SK-N-SH (cell line): ENCODE measurements at regions not wholly inside any gene's neighbourhood (a gene's known extent, or its start where the extent isn't known, plus 50 kb on each side); places are given as distances from the start of the nearest gene placed in this dataset.

ENCODE experiments used
- CTCF ChIA-PET: fragments of 300-600, 350-600 bp; formaldehyde crosslinking; extraction: SDS; loops from one replicate; lab custom pipeline; 2021; lab: Yijun Ruan, JAX
- POLR2A ChIA-PET: fragments of 350-600 bp; sonication (Branson Sonifier 250); formaldehyde crosslinking; extraction: SDS; loops from one replicate; lab custom pipeline; 2020; ENCODE audit warnings: antibody characterized with exemption, inconsistent platforms; lab: Yijun Ruan, JAX
- DNase-seq: peaks from one replicate; pipeline ENCODE4 v3.0.0; 2012
- H2AFZ ChIP-seq: fragments of 200-600 bp; sonication (generic); 2 replicates; pipeline ENCODE4 v1.8.1; 2016; ENCODE audit warnings: antibody characterized with exemption, mild to moderate bottlenecking, low read depth
- H3F3A ChIP-seq: fragments of 200-600 bp; sonication (generic); replicated peaks from 2 replicates; pipeline ENCODE3; 2016; ENCODE audit warnings: antibody characterized with exemption, mild to moderate bottlenecking; ENCODE audit not compliant: insufficient read depth
- H3K27ac ChIP-seq, 2 experiments: fragments of 200-500 bp in 1 of 2; fragments of 200-600 bp in 1 of 2; sonication (Bioruptor generic) in 1 of 2; sonication (generic), shearing (Covaris generic) in 1 of 2; 2 replicates each; pipeline versions ENCODE4 v1.5.1 to v1.6.1; 2014 to 2016; ENCODE audit warnings: low read depth in 2 of 2, inconsistent platforms in 1 of 2, low read length in 1 of 2, mild to moderate bottlenecking in 1 of 2, mixed read lengths in 1 of 2
- H3K27me3 ChIP-seq: fragments of 200-600 bp; sonication (generic), shearing (Covaris generic); 2 replicates; pipeline ENCODE4 v1.6.1; 2016; ENCODE audit warnings: mixed run types; ENCODE audit not compliant: insufficient read depth
- H3K36me3 ChIP-seq, 2 experiments: fragments of 200-500 bp in 1 of 2; fragments of 200-600 bp in 1 of 2; sonication (Bioruptor generic) in 1 of 2; sonication (generic) in 1 of 2; replicated peaks in 1 of 2; 2 replicates each; pipeline versions ENCODE3 to v1.5.1; 2014 to 2016; ENCODE audit warnings: low read length in 1 of 2, mild to moderate bottlenecking in 1 of 2; ENCODE audit not compliant: insufficient read depth in 2 of 2, control insufficient read depth in 1 of 2
- H3K4me1 ChIP-seq, 2 experiments: fragments of 200-500 bp in 1 of 2; fragments of 200-600 bp in 1 of 2; sonication (Bioruptor generic) in 1 of 2; sonication (generic), shearing (Covaris generic) in 1 of 2; 2 replicates each; pipeline versions ENCODE4 v1.5.1 to v1.6.1; 2014 to 2016; ENCODE audit warnings: low read depth in 1 of 2, low read length in 1 of 2, mixed run types in 1 of 2; ENCODE audit not compliant: insufficient read depth in 2 of 2, control insufficient read depth in 1 of 2
- H3K4me2 ChIP-seq: fragments of 200-600 bp; sonication (generic), shearing (Covaris generic); 2 replicates; pipeline ENCODE4 v1.6.1; 2017; ENCODE audit warnings: mixed run types
- H3K4me3 ChIP-seq, 2 experiments: fragments of 200-500 bp in 1 of 2; fragments of 200-600 bp in 1 of 2; sonication (Bioruptor generic) in 1 of 2; sonication (generic), shearing (Covaris generic) in 1 of 2; 2 replicates each; pipeline versions ENCODE4 v1.5.1 to v1.8.1; 2014 to 2016; ENCODE audit warnings: low read depth in 2 of 2, inconsistent platforms in 1 of 2, low read length in 1 of 2, mild to moderate bottlenecking in 1 of 2, mixed read lengths in 1 of 2, moderate library complexity in 1 of 2
- H3K79me2 ChIP-seq: fragments of 200-600 bp; sonication (generic); 2 replicates; pipeline ENCODE4 v1.8.1; 2017; ENCODE audit warnings: mild to moderate bottlenecking; ENCODE audit not compliant: insufficient read depth
- H3K9ac ChIP-seq: fragments of 200-600 bp; sonication (generic); 2 replicates; pipeline ENCODE4 v1.6.1; 2017; ENCODE audit warnings: mixed run types
- H3K9me2 ChIP-seq: fragments of 200-600 bp; sonication (generic); 2 replicates; pipeline ENCODE4 v1.6.1; 2017; ENCODE audit warnings: mixed run types
- H3K9me3 ChIP-seq: fragments of 200-600 bp; sonication (generic); 2 replicates; pipeline ENCODE4 v1.6.1; 2017; ENCODE audit warnings: mixed run types, mild to moderate bottlenecking, moderate library complexity
- H4K20me1 ChIP-seq: fragments of 200-600 bp; sonication (generic); 2 replicates; pipeline ENCODE4 v1.6.1; 2017; ENCODE audit warnings: mild to moderate bottlenecking, mixed run types; ENCODE audit not compliant: insufficient read depth
- CHD2 ChIP-seq: fragments of 150-350 bp; IDR thresholded peaks from 2 replicates; pipeline ENCODE4 v1.6.1; 2018; ENCODE audit warnings: low read length; ENCODE audit not compliant: partially characterized antibody
- ELF1 ChIP-seq: IDR thresholded peaks from 2 replicates; pipeline ENCODE4 v1.4.0; 2012
- EP300 ChIP-seq, 2 experiments: IDR thresholded peaks; 2 replicates each; pipeline versions ENCODE4 v1.4.0 to v1.6.1; 2012; ENCODE audit warnings: borderline replicate concordance in 1 of 2, low read depth in 1 of 2, low read length in 1 of 2
- FOXJ3 ChIP-seq: sonication (generic); formaldehyde crosslinking; IDR thresholded peaks from 2 replicates; pipeline ENCODE4 v1.5.1; 2020; ENCODE audit warnings: mild to moderate bottlenecking, missing genetic modification reagents
- FOXM1 ChIP-seq: IDR thresholded peaks from 2 replicates; pipeline ENCODE4 v1.4.0; 2012; ENCODE audit warnings: low read depth, mild to moderate bottlenecking
- GABPA ChIP-seq: IDR thresholded peaks from 2 replicates; pipeline ENCODE4 v1.4.0; 2012; ENCODE audit warnings: low read depth, mild to moderate bottlenecking
- IRF3 ChIP-seq: fragments of 150-350 bp; IDR thresholded peaks from 2 replicates; pipeline ENCODE4 v1.6.1; 2016; ENCODE audit warnings: mild to moderate bottlenecking, low read depth, low read length
- JUND ChIP-seq: IDR thresholded peaks from 2 replicates; pipeline ENCODE4 v1.4.0; 2012
- MEF2A ChIP-seq: IDR thresholded peaks from 2 replicates; pipeline ENCODE4 v1.4.0; 2012; ENCODE audit warnings: low read depth, borderline replicate concordance
- MXI1 ChIP-seq: IDR thresholded peaks from 2 replicates; pipeline ENCODE4 v1.6.1; 2012; ENCODE audit warnings: mild to moderate bottlenecking, low read depth, low read length, improper control_type of control experiment
- NFIC ChIP-seq: IDR thresholded peaks from 2 replicates; pipeline ENCODE4 v1.4.0; 2012; ENCODE audit warnings: borderline replicate concordance
- NRF1 ChIP-seq: IDR thresholded peaks from 2 replicates; pipeline ENCODE4 v1.6.1; 2012; ENCODE audit warnings: low read depth, mild to moderate bottlenecking, low read length
- POLR2AphosphoS5 ChIP-seq: IDR thresholded peaks from 2 replicates; pipeline ENCODE4 v1.6.1; 2012; ENCODE audit warnings: low read depth, low read length
- RAD21 ChIP-seq: IDR thresholded peaks from 2 replicates; pipeline ENCODE4 v1.6.1; 2012; ENCODE audit warnings: mild to moderate bottlenecking, low read length
- REST ChIP-seq: IDR thresholded peaks from 2 replicates; pipeline ENCODE4 v1.6.1; 2012; ENCODE audit warnings: mild to moderate bottlenecking, low read depth, low read length, moderate library complexity
- SMC3 ChIP-seq: IDR thresholded peaks from 2 replicates; pipeline ENCODE4 v1.6.1; 2012; ENCODE audit warnings: low read depth, low read length, improper control_type of control experiment
- TAF1 ChIP-seq: IDR thresholded peaks from 2 replicates; pipeline ENCODE4 v1.6.1; 2012; ENCODE audit warnings: low read depth, mild to moderate bottlenecking, low read length, moderate library complexity, borderline replicate concordance
- TCF12 ChIP-seq: IDR thresholded peaks from 2 replicates; pipeline ENCODE4 v1.4.0; 2012
- TEAD4 ChIP-seq: IDR thresholded peaks from 2 replicates; pipeline ENCODE4 v1.4.0; 2012; ENCODE audit warnings: mild to moderate bottlenecking, borderline replicate concordance; ENCODE audit not compliant: insufficient read depth
- USF2 ChIP-seq: fragments of 150-350 bp; IDR thresholded peaks from 2 replicates; pipeline ENCODE4 v1.6.1; 2017; ENCODE audit warnings: antibody characterized with exemption, low read length, low read depth, borderline replicate concordance
- YY1 ChIP-seq: IDR thresholded peaks from 2 replicates; pipeline ENCODE4 v1.4.0; 2012; ENCODE audit warnings: low read depth, mild to moderate bottlenecking
- WGBS: methylation state at CpG from one replicate; pipeline ENCODE4 v1.1.6; 2017; ENCODE audit warnings: low lambda C conversion rate; 5-methylcytosine and 5-hydroxymethylcytosine counted together

- ChIA-PET CTCF (no interaction called here), POLR2A (no interaction called here)
- no peak overlapping the region for H3K27ac ChIP-seq
- no peaks in the 10 kb centered on the region for H3K79me2 ChIP-seq
- H2AFZ ChIP-seq = no peak overlapping the region
- no peak overlapping the region for H3K9ac ChIP-seq
- H4K20me1 ChIP-seq = no peaks in the 10 kb centered on the region
- no peak overlapping the region for H3K4me3 ChIP-seq
- peaks cover 2% of the 10 kb centered on the region for H3F3A ChIP-seq
- no peak overlapping the region for H3K4me2 ChIP-seq
- no peaks in the 10 kb centered on the region for H3K4me1 ChIP-seq
- TF ChIP-seq IRF3 (no peak), POLR2AphosphoS5 (no peak), NRF1 (no peak), JUND (no peak), EP300 (IDR thresholded peaks at IDR 0.05; ENCODE audit: borderline replicate concordance in 1 of 2, low read depth in 1 of 2, low read length in 1 of 2) (no peak), YY1 (no peak), TAF1 (no peak), NFIC (no peak), GABPA (no peak), FOXM1 (no peak), USF2 (no peak), FOXJ3 (CRISPR knock-in tag) (no peak), ELF1 (no peak), RAD21 (no peak), TCF12 (no peak), MEF2A (no peak)
- no peaks in the 10 kb centered on the region for H3K9me3 ChIP-seq
- no peaks in the 10 kb centered on the region for H3K36me3 ChIP-seq
- H3K27me3 ChIP-seq = no peaks in the 10 kb centered on the region
- no peak for DNase-seq
- H3K9me2 ChIP-seq = no peaks in the 10 kb centered on the region
- WGBS = 70% methylated on average over 2 of the region's 2 CpGs
These were observed 59.5 kb upstream of the STXBP5L start for GRCh38 chr3:120848503-120848902.

DNA sequence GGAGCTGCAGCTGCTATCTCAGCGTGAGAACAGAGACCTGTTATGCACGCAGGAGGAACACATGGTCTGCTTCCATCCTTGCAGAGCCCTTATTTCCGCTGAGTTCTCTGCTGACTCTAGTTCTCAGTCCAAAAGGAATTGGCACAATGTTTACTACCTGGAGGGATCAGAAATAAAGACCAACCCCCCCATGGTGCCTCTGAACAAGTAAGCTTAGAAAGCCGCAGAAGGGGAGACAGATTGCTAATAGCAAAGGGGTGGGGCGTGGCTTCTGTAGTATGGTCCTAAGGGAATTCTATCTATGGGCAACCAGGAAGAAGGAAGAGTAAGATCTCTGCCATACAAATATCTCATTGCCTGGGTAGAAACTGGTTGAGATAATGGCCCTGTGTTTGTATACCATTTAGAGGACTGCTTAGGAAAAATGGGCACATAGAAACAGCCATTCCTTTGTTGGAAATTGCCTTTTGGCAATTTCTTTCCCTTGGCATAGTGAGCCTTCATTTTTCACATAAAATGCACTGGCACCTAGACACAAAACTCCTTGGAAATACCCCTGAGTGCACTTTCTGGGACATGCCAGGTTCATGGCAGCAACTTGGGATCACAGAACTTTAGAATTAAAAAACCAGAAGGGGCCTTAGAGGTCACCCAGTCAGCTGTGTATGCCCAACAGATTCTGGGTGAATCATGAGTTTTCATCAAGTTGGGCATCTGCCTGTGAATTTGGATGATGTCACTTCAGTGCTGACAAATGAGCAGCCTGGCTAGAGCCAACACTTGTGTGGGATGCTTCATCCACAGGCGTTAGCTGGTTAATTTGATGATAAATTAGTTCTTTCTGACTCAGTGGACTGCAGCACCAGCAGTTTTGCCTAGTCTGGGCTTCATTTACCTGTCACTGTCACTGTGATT is 57.4 kb upstream of the STXBP5L start:
- peaks cover 2% of the 10 kb centered on the region for H3F3A ChIP-seq
- H4K20me1 ChIP-seq = no peaks in the 10 kb centered on the region
- no peaks in the 10 kb centered on the region for H3K4me1 ChIP-seq
- H3K27ac ChIP-seq = no peak overlapping the region
- H3K9me3 ChIP-seq = no peaks in the 10 kb centered on the region
- H2AFZ ChIP-seq = no peak overlapping the region
- H3K27me3 ChIP-seq = no peaks in the 10 kb centered on the region
- no peaks in the 10 kb centered on the region for H3K9me2 ChIP-seq
- no peak for DNase-seq
- ChIA-PET CTCF (no interaction called here), POLR2A (no interaction called here)
- H3K4me3 ChIP-seq = no peak overlapping the region
- H3K79me2 ChIP-seq = no peaks in the 10 kb centered on the region
- H3K9ac ChIP-seq = no peak overlapping the region
- no peaks in the 10 kb centered on the region for H3K36me3 ChIP-seq
- 62% methylated on average over 6 of the region's 6 CpGs for WGBS
- no peak overlapping the region for H3K4me2 ChIP-seq
- TF ChIP-seq JUND (no peak), EP300 (IDR thresholded peaks at IDR 0.05; ENCODE audit: borderline replicate concordance in 1 of 2, low read depth in 1 of 2, low read length in 1 of 2) (no peak), TEAD4 (no peak), SMC3 (no peak), FOXJ3 (CRISPR knock-in tag) (no peak), CHD2 (no peak), REST (no peak), MXI1 (no peak), NRF1 (no peak), USF2 (no peak), TCF12 (no peak)
